ENCODE measurements at regions not wholly inside any gene's neighbourhood (a gene's known extent, or its start where the extent isn't known, plus 50 kb on each side); places are given as distances from the start of the nearest gene placed in this dataset.

GRCh38 chr20:11677428-11677827, 240.3 kb upstream of the BTBD3 start:
- H3K36me3 ChIP-seq = no peaks in the 10 kb centered on the region
- no peak overlapping the region for H3K4me2 ChIP-seq
- 0 out of 2 replicates have a peak, but pooled peaks cover 6% of the 10 kb centered on the region for H3K4me1 ChIP-seq
- no peaks in the 10 kb centered on the region for H3K27me3 ChIP-seq
- no peaks in the 10 kb centered on the region; the same call in 1 of the 2 replicates for H3K9me3 ChIP-seq
- no peak overlapping the region for H3K4me3 ChIP-seq
- TF ChIP-seq Cebpa-rat (IDR thresholded peaks at IDR 0.05) = no peak
- no peak overlapping the region for H3K27ac ChIP-seq
- no peak overlapping the region for H3K9ac ChIP-seq
- H4K20me1 ChIP-seq = no peaks in the 10 kb centered on the region

- Histone ChIP-seq H3K9me3 (no peaks in the 10 kb centered on the region; the same call in 1 of the 2 replicates), H4K20me1 (no peaks in the 10 kb centered on the region), H3K4me3 (no peak overlapping the region), H3K9ac (no peak overlapping the region), H3K4me2 (no peak overlapping the region), H3K4me1 (0 out of 2 replicates have a peak, but pooled peaks cover 6% of the 10 kb centered on the region), H3K27me3 (no peaks in the 10 kb centered on the region), H3K27ac (no peak overlapping the region), H3K36me3 (no peaks in the 10 kb centered on the region)
- no peak for TF ChIP-seq Cebpa-rat (IDR thresholded peaks at IDR 0.05)
Measured at GRCh38 chr20:11677836-11678235, 239.9 kb upstream of the BTBD3 start.

GRCh38 chr20:11682285-11682684, 235.4 kb upstream of the BTBD3 start:
- H3K4me3 ChIP-seq = no peak overlapping the region
- no peaks in the 10 kb centered on the region for H3K36me3 ChIP-seq
- no peak overlapping the region for H3K27ac ChIP-seq
- H3K9me3 ChIP-seq = peaks cover 36% of the 10 kb centered on the region
- no peak overlapping the region for H3K4me2 ChIP-seq
- TF ChIP-seq Cebpa-rat (IDR thresholded peaks at IDR 0.05) = no peak
- no peaks in the 10 kb centered on the region for H3K27me3 ChIP-seq
- no peaks in the 10 kb centered on the region for H4K20me1 ChIP-seq
- no peaks in the 10 kb centered on the region for H3K4me1 ChIP-seq
- no peak overlapping the region for H3K9ac ChIP-seq

GRCh38 chr20:11686195-11686594, 231.5 kb upstream of the BTBD3 start:
- no peaks in the 10 kb centered on the region for H3K36me3 ChIP-seq
- H4K20me1 ChIP-seq = no peaks in the 10 kb centered on the region
- H3K4me1 ChIP-seq = no peaks in the 10 kb centered on the region
- no peaks in the 10 kb centered on the region for H3K27me3 ChIP-seq
- peaks cover 38% of the 10 kb centered on the region for H3K9me3 ChIP-seq
- TF ChIP-seq Cebpa-rat (IDR thresholded peaks at IDR 0.05) = no peak
- H3K4me2 ChIP-seq = no peak overlapping the region
- H3K4me3 ChIP-seq = no peak overlapping the region
- H3K27ac ChIP-seq = no peak overlapping the region
- H3K9ac ChIP-seq = no peak overlapping the region

GRCh38 chr20:11686820-11687543, 230.7 kb upstream of the BTBD3 start:
- peaks cover 38% of the 10 kb centered on the region for H3K9me3 ChIP-seq
- no peaks in the 10 kb centered on the region for H3K27me3 ChIP-seq
- no peaks in the 10 kb centered on the region for H3K36me3 ChIP-seq
- no peak for TF ChIP-seq Cebpa-rat (IDR thresholded peaks at IDR 0.05)
- H3K4me1 ChIP-seq = no peaks in the 10 kb centered on the region
- H4K20me1 ChIP-seq = no peaks in the 10 kb centered on the region
- no peak overlapping the region for H3K9ac ChIP-seq
- no peak overlapping the region for H3K4me2 ChIP-seq
- H3K4me3 ChIP-seq = no peak overlapping the region
- H3K27ac ChIP-seq = no peak overlapping the region

GRCh38 chr20:11687546-11688292, 230.0 kb upstream of the BTBD3 start:
- TF ChIP-seq Cebpa-rat (IDR thresholded peaks at IDR 0.05) = no peak
- Histone ChIP-seq H3K9ac (no peak overlapping the region), H3K36me3 (no peaks in the 10 kb centered on the region), H3K4me1 (peaks cover 6% of the 10 kb centered on the region; the same call in 1 of the 2 replicates), H4K20me1 (no peaks in the 10 kb centered on the region), H3K27me3 (no peaks in the 10 kb centered on the region), H3K4me2 (no peak overlapping the region), H3K4me3 (no peak overlapping the region), H3K27ac (no peak overlapping the region), H3K9me3 (peaks cover 38% of the 10 kb centered on the region)

- Histone ChIP-seq H3K4me3 (no peak overlapping the region), H3K9me3 (peaks cover 29% of the 10 kb centered on the region), H3K4me2 (no peak overlapping the region), H3K27ac (no peak overlapping the region), H3K4me1 (peaks cover 10% of the 10 kb centered on the region; the same call in 1 of the 2 replicates), H3K36me3 (no peaks in the 10 kb centered on the region), H3K9ac (no peak overlapping the region), H3K27me3 (no peaks in the 10 kb centered on the region), H4K20me1 (no peaks in the 10 kb centered on the region)
- no peak for TF ChIP-seq Cebpa-rat (IDR thresholded peaks at IDR 0.05)
Measured at GRCh38 chr20:11689262-11689661, 228.4 kb upstream of the BTBD3 start.

GRCh38 chr20:11691766-11692165, 225.9 kb upstream of the BTBD3 start:
- Histone ChIP-seq H3K27me3 (no peaks in the 10 kb centered on the region), H3K27ac (no peak overlapping the region), H3K9me3 (peaks cover 7% of the 10 kb centered on the region), H4K20me1 (no peaks in the 10 kb centered on the region), H3K4me1 (peaks cover 10% of the 10 kb centered on the region; the same call in 1 of the 2 replicates), H3K4me3 (no peak overlapping the region), H3K9ac (no peak overlapping the region), H3K36me3 (no peaks in the 10 kb centered on the region), H3K4me2 (no peak overlapping the region)
- TF ChIP-seq Cebpa-rat (IDR thresholded peaks at IDR 0.05) = no peak

GRCh38 chr20:11692567-11692966, 225.1 kb upstream of the BTBD3 start:
- Histone ChIP-seq H3K27ac (no peak overlapping the region), H3K36me3 (no peaks in the 10 kb centered on the region), H3K9me3 (peaks cover 3% of the 10 kb centered on the region), H3K27me3 (no peaks in the 10 kb centered on the region), H3K4me3 (no peak overlapping the region), H3K4me2 (0 out of 2 replicates have a peak overlapping the region, but pooled peaks have one; percentile 9), H3K9ac (no peak overlapping the region), H4K20me1 (no peaks in the 10 kb centered on the region), H3K4me1 (peaks cover 10% of the 10 kb centered on the region; the same call in 1 of the 2 replicates)
- no peak for TF ChIP-seq Cebpa-rat (IDR thresholded peaks at IDR 0.05)

- Histone ChIP-seq H3K4me2 (no peak overlapping the region), H3K9me3 (peaks cover 12% of the 10 kb centered on the region), H3K4me3 (no peak overlapping the region), H3K4me1 (peaks cover 10% of the 10 kb centered on the region; the same call in 1 of the 2 replicates), H3K9ac (no peak overlapping the region), H3K27ac (no peak overlapping the region), H3K27me3 (no peaks in the 10 kb centered on the region), H4K20me1 (no peaks in the 10 kb centered on the region), H3K36me3 (no peaks in the 10 kb centered on the region)
- TF ChIP-seq Cebpa-rat (IDR thresholded peaks at IDR 0.05) = no peak
Measured at GRCh38 chr20:11694467-11694866, 223.2 kb upstream of the BTBD3 start.
